ENCODE measurements at regions not wholly inside any gene's neighbourhood (a gene's known extent, or its start where the extent isn't known, plus 50 kb on each side); places are given as distances from the start of the nearest gene placed in this dataset.
A peak's percentile ranks its signal among the peaks of the same experiment; 100 is the strongest.
"Not testable (repeated sequence)": the region's sequence is repeated elsewhere in the genome, so short reads cannot be mapped to it uniquely, and the experiment has no call there.

DNA sequence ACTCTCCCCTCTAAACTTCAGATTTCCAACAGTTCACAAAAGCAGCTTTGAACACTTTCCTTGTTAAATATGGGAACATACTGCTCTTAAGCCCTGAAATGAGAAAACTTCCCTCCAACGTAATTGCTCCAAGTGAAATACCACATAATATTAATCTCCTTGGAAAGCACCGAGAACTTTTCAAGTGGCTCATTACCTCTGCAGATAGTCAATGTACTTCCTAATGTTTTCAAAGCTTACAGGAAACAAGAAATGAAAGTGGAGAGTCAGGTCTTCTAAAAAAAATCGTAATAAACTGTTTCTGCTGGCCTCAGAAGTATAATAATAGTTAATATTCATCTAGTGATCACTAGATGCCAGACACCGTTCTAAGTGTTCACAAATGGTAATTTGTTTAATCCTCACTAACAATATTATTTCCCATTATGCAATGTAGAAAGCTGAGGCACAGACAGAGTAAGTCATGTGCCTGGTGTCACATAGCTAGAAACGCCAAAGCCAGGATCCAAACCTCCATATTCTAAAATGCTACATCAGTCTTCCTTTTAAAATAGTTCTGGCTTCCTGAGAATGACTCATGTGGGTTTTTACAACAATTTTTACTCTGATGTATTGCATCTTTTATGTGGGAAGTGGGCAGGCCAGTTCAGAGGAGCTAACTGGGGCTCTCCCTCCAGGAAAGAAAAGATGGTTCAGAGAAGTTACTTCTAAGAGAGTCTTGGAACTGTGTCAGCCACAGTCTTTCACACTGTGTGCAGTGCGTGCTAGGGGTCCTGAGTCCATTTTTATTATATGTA lies 177.2 kb downstream of the PLPPR4 start:
- DNase-seq (ENCODE audit: low read depth in 2 of 3, low spot score in 2 of 3): peak in 1 of 3 donors; percentile 10

DNA sequence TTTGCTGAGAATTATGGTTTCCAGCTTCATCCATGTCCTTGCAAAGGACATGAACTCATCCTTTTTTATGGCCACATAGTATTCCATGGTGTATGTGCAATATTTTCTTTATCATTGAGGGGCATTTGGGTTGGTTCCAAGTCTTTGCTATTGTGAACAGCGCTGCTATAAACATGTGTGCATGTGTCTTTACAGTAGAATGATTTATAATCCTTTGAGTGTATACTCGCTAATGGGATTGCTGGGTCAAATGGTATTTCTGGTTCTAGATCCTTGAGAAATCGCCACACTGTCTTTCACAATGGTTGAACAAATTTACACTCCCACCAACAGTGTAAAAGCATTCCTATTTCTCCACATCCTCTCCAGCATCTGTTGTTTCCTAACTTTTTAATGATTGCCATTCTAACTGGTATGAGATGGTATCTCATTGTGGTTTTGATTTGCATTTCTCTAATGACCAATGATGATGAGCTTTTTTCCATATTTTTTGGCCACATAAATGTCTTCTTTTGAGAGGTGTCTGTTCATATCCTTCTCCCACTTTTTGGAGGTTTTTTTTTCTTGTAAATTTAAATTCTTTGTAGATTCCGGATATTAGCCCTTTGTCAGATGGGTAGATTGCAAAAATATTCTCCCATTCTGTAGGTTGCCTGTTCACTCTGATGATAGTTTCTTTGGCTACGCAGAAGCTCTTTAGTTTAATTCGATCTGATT lies 180.1 kb downstream of the PLPPR4 start:
- not testable (repeated sequence) for DNase-seq (ENCODE audit: low read depth in 2 of 3, low spot score in 2 of 3)

DNA sequence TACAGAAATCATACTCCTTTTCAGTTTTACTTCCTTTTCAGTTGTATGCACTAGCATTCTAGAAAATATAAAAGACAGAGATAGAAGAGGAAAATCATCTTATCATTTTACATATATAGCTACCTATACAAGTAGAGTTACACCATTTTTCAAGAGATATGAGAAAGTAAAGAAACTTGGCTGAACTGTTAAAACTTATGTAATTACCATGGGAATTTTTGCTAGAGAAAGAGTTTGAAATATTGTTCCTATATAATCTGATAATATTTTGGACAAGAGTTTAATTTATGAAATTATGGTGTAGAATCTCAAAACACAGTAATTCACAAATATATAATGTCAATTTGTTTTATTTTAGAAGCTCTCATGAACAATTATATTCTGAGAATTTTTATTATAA lies 180.8 kb downstream of the PLPPR4 start:
- no peak for DNase-seq (ENCODE audit: low read depth in 2 of 3, low spot score in 2 of 3)

DNA sequence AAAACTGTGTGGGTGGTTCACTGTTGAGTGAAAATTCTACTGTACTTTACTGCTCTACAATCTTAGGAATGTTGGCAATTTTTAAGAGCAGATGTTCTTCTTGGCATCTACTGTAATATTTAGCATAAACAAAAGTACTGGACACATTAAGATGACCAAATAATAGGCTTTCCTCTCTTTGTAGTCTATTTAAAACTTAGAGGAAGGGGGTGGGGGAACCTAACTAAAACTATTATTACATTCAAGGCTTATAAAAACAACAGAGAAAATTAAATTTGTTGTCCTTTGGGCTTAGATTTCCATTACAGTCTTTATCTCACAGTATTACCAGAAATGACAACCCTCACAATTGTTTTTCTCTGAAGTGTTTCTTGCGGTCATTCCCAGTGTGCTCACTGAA lies 181.2 kb downstream of the PLPPR4 start:
- no peak for DNase-seq (ENCODE audit: low read depth in 2 of 3, low spot score in 2 of 3)

DNA sequence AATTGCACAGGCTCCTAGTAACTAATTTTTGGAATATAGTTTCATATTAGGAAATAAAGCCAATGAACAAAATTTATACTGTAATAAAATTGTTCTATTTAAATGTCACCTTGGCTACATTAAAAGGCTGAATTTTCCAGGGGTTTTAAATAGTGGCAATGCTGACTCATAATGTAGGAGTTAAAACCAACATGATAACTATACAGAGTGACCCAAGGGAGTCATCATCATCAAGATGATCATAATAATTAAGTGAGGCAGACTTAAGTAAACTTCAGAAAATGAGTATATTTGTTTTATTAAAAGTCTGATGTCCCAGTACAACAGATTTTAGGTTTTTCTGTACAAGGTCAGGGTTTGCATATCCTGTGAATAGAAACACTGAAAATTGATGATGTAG lies 183.4 kb downstream of the PLPPR4 start:
- DNase-seq (ENCODE audit: low read depth in 2 of 3, low spot score in 2 of 3): no peak

DNA sequence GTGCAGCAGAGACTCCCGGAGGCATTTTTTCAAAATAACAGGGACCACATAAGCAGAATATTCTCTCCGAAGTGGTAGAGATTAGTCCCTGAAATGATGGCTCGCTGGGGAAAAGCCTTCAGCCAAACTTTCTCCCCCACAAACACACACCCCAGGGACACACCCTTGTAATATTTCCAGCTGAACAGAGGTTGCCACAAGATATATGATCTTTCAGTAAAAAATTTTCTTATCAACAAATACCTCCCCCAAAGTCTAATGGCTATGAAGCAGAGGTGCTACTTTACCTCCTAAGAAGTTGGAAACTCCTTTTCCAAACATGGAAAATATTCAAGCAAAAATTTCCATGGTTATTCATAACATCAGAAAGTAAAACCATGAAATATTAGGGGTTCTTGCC lies 190.2 kb upstream of the PALMD start:
- DNase-seq (ENCODE audit: low read depth in 2 of 3, low spot score in 2 of 3): no peak

DNA sequence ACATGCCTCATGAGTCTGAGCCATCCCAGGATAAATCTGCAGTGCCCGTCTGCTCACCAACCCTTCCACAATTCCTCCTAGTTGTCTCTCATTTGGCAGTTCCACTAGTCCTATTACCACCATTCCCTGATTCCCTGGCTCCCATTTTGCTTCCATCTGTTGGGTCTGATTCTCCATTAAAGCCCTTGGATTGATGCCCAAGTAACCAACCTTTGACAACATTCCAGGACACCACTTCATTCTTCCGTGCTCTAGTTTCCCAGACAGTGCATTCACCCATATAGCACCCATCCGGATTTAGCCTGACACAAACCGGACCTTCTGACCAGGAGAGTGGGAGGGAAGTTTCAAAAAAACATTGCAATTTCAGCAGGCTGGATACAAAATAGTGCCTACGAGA lies 189.4 kb upstream of the PALMD start:
- no peak for DNase-seq (ENCODE audit: low read depth in 2 of 3, low spot score in 2 of 3)

DNA sequence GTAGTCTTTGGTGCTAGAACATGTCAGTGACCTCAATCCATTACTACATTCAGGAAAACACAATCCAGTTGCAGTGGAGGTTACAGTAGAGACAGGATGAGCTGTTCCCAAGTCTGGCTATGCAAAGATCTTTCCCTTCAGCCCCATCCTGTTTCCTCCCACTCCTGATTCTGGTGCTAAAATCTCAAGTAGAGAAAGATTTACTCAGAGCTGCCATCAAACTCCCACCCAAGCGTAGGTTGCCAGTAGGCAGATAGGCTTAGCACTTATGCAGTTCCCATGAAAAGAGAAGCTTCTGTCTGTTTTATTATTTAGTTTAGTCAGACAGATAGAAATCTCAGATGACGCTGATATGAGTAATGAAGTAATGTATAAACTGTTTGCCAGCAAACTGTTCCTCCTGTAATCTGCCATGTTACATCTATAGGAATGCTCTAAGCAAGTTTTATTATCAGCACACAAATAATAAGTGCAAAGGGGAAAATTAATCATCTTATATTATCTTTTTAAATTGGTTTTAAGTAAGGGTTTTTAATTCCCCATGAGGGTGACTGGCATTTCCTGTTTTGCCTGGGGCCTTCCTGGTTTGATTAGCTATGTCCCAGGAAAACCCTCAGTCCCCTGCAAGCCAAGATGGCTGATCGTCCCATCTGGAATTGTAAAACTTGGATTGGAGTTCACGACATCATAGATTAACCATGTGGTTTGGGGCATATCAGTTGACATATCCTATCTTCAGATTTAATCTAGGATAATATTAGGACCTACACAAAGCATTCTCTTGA lies 188.3 kb upstream of the PALMD start:
- no peak for DNase-seq (ENCODE audit: low read depth in 2 of 3, low spot score in 2 of 3)

DNA sequence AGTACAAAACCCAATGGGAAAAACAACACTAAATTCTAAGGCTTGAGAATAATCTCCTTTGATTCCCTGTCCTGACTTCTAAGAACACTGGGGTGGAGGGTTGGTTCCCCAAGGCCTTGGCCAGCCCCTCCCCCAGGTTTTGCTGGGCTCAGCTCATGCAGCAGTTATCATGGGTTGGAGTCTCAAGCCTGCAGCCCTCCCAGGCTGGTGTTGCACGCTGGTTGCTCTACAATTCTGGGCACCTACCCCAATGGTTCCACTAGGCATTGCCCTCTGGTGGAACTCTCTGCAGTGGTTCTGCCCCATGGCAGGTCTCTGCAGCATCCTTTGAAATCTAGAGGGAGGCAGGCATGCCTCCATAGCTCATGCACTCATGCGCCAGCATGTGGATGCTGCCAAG lies 184.4 kb upstream of the PALMD start:
- DNase-seq (ENCODE audit: low read depth in 2 of 3, low spot score in 2 of 3): no peak

DNA sequence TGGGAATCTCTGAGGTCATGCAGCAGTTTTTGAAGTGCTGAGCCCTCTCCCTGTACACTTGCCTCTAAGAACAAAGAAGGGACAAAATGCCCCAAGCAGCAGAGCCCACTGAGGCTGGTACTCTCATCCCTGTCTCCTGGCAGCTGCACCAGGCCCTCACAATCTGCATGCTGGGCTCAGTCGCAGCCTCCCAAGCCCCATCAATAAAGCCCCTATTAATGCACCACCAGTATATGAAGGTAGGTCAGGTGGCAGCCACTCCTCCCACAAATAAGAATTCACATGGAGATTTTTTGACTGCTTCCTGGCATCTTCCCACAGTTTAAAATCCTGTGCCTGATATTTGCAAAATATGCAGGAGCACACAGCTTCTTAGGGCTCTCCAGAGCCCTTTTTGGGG lies 181.2 kb upstream of the PALMD start:
- no peak for DNase-seq (ENCODE audit: low read depth in 2 of 3, low spot score in 2 of 3)

DNA sequence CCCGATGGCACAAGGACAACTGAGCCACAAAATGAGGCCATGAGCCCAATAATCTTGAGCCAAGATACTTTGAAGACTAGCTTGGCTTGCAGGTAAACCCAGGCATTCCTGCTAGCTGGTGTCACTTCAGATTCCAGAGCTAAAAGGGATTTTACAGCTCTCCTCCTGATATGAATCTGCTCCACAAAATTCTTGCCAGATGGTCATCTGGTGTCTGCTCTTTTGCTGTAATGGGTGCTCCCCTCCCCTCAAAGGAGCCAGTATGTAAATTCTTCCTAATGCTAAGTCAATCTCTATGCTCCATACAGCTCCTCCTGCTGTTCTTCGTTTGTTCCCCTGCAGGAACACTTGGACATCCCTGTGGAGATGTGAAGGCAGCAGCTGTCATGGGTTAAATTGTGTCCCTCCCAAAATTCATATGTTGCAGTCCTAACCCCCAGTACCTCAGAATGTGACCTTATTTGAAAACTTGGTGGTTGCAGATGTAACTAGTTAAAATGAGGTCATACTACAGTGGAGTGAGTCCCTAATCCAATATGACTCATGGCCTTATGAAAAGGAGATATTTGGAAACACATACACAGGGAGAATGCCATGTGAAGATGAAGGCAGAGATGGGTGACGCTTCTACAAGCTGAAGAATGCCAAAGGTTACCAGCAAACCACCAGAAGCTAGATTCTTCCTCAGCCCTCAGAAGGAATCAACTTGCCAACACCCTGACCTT lies 180.6 kb upstream of the PALMD start:
- no peak for DNase-seq (ENCODE audit: low read depth in 2 of 3, low spot score in 2 of 3)

DNA sequence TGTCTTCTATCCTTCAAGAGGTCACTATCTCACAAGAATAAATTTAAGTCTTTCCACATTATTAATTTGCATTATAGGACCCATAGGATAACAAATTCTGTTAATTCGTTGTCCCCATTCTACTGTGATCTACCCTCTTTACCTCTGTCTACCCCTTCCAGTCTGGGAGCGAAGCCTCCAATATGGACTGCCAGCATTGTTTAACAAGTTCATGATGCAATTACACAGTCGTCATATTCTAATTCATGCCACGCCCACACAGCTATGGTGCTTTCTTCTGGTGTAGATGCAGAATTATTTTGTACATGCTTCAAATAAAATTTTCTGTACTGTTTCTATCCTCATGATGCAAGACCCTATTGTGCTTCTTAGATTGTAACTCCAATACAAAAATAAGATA lies 178.3 kb upstream of the PALMD start:
- no peak for DNase-seq (ENCODE audit: low read depth in 2 of 3, low spot score in 2 of 3)

DNA sequence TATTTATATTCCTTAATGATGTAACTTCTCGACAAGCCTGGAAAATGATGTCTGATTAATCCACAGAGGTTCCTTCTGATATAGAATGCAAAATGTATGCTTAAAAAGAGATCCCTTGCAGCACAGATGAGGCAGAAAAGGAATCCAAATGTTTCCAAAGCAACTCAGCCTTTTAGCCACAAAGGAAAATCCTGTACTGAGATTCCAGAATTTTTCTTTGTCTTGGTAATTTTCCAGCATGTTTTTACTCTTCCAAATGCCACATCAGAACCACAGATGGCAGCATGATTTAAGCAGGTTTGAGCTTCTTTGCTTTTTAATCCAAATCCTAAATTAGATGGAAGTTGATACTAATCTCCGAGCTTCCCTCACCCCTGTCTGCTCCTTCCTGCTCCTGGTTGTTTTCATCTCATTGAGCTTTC lies 176.4 kb upstream of the PALMD start:
- DNase-seq (ENCODE audit: low read depth in 2 of 3, low spot score in 2 of 3): no peak

DNA sequence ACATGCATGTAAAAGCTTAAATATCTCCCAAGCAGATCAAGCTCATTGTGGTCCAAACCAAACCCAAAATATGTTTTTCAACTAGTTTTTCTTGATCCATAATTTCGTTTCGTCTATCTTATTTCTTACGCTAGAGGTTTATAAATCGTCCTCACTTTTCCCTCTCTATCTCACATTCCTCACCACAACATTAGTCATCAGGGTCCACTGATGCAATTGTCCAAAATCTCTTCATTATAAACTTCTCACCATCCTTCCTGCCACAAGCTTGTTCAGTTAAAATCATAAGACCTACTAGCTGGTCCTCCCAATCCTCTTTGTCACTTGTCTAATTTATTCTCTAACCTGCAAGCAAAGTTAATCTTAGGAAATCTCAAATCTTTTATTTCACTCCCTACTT lies 173.0 kb upstream of the PALMD start:
- no peak for DNase-seq (ENCODE audit: low read depth in 2 of 3, low spot score in 2 of 3)

DNA sequence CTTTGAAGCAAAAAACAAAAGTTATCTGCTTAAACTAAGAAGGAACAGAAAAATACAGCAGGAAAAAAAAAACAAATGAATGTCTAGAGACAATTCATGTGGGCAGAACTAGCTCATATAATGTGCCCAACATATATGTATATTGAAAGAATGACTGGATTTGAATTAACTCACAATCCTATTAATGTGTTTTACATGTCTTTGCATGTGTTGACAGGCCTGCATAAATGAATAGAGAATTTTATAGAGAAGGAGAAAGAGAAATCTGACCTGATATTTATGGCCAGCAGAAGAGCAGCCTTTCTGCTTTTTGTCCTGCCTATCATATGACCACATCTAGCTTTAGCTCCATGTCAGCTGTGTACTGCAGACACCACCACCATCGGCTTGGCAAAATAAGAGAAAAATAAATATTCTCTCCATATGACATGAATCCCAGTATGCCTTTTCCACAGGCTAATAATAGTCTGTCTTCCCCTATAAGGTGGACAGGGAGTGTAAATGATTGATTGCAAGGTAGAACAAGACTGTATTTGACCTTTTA lies 171.5 kb upstream of the PALMD start:
- no peak for DNase-seq (ENCODE audit: low read depth in 2 of 3, low spot score in 2 of 3)

DNA sequence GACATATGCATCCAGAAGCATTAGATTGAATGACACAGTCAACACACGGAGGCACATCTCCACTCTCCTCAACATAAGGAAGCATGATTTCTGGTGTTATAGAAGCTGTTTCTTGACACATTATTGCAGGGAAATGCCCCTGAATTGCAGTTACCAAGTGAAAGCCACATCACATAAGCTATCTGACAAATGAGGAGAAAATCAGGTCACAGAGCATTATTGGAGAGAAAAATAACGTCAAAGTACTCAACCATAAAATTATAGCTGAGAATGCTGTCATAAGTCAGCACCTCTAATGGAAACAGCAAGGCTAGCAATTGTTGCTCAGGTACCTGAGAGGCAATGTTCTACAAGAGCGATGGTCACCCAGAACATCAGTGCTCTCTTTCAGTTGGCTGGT lies 169.9 kb upstream of the PALMD start:
- no peak for DNase-seq (ENCODE audit: low read depth in 2 of 3, low spot score in 2 of 3)

DNA sequence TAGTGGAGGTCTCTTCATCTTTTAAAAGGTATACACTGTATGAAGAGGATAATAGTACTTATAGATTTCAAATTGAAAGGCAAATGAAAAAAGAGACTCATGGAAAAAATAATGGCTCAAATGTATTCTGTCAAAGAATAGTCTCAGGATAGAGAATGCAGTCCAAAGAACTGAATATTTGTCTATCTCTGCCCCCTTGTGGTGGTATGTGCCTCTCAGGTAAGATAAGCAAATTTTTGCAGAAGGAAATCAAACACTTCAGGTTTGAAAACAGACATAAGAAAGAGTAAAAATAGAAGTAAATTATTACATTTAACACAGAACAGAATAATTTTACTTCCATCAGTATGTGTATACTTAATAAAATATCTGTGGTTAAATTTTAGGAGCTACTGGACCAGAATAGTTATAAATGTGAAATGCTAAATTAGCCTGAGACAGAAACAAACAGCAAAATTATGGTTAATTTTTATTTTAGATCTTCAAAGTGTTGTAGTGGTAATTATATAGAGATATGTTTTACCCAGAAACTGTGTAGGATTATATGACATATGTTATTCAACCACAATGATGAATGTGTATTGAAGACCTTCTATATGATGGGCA lies 164.4 kb upstream of the PALMD start:
- peak; percentile 1 to 69 (median 40) for DNase-seq (ENCODE audit: low read depth in 2 of 3, low spot score in 2 of 3)

DNA sequence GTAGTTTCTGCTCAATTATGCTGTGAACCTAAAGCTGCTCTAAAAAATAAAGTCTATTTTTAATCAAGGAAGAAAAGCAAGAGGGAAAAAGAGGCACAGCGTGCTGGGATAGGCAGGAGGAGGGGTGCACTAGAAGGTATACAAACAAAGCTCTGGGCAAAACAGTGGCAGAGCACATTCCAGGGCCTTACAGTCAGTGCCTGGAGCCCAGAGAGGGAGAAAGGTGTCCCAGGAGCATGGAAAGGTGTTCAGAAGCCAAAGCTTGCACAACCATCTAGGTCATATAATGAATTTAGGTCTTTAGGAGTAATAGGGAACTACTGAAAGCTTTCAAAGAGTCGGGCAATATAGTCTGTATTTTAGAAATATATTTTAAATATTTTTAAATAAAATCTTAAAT lies 163.6 kb upstream of the PALMD start:
- no peak for DNase-seq (ENCODE audit: low read depth in 2 of 3, low spot score in 2 of 3)

DNA sequence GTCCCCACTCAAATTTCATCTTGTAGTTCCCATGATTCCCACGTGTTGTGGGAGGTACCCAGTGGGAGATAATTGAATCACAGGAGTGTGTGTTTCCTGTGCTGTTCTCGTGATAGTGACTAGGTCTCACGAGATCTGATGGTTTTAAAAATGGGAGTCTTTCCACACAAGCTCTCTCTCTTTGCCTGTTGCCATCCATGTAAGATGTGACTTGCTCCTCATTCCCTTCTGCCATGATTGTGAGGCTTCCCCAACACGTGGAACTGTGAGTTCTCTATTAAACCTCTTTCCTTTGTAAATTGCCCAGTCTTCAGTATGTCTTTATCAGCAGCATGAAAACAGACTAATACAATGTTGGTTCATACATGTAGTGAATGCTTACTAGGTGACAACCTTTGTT lies 163.2 kb upstream of the PALMD start:
- DNase-seq (ENCODE audit: low read depth in 2 of 3, low spot score in 2 of 3): no peak

DNA sequence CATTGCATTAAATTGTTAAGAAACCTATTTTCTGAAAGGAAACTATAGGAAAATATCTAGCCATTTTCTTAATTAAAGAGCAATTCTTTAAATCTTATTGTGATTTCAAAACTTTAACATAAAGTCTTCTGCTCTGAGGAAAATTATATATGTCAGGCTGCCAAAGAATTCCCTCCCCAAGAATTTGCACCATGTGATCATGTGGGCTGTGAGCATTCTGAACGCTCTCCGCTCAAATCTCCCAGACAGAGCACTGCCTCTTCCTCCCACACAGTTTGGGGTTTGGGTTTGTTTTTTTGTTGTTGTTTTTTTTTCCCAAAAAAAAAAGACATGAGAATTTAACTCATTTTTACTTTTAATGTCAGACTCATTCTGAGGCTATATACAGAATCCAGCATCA lies 155.9 kb upstream of the PALMD start:
- DNase-seq (ENCODE audit: low read depth in 2 of 3, low spot score in 2 of 3): no peak

Measured in hematopoietic multipotent progenitor cell (in vitro differentiated cells).